Fibroblast of the aortic adventitia (primary cell): ENCODE measurements at regions not wholly inside any gene's neighbourhood (a gene's known extent, or its start where the extent isn't known, plus 50 kb on each side); places are given as distances from the start of the nearest gene placed in this dataset.

Experiments used
- DNase-seq: peaks from one replicate; pipeline ENCODE4 v3.0.0-alpha.2; 2010; ENCODE audit warnings: low read depth
- H3K4me3 ChIP-seq: 2 replicates; pipeline ENCODE4 v1.5.1; 2011; ENCODE audit warnings: low read depth, mild to moderate bottlenecking, control low read depth, low read length, moderate library complexity
- CTCF ChIP-seq: IDR thresholded peaks from 2 replicates; pipeline ENCODE4 v1.5.1; 2011; ENCODE audit warnings: mild to moderate bottlenecking, low read length, control low read depth, inconsistent platforms; ENCODE audit not compliant: insufficient read depth

GRCh38 chr3:88626456-88627120 lies 476.8 kb downstream of the C3orf38 start:
- H3K4me3 ChIP-seq, result no peak overlapping the region
- DNase-seq, result no peak
- no peak for TF ChIP-seq CTCF

- DNase-seq, result no peak
- TF ChIP-seq CTCF, result no peak
Measured at GRCh38 chr3:88628901-88629300, 478.5 kb upstream of the EPHA3 start.

GRCh38 chr3:88632226-88632625 lies 475.2 kb upstream of the EPHA3 start:
- DNase-seq, result no peak
- TF ChIP-seq CTCF, result no peak
- no peak overlapping the region for H3K4me3 ChIP-seq

More at GRCh38 chr3:88628901-88629300, 478.5 kb upstream of the EPHA3 start:
- no peak overlapping the region for H3K4me3 ChIP-seq

GRCh38 chr3:88640581-88640980 lies 466.8 kb upstream of the EPHA3 start:
- no peak for DNase-seq
- no peak overlapping the region for H3K4me3 ChIP-seq
- TF ChIP-seq CTCF, result no peak

GRCh38 chr3:88641033-88641604 lies 466.3 kb upstream of the EPHA3 start:
- DNase-seq, result no peak
- no peak overlapping the region for H3K4me3 ChIP-seq
- TF ChIP-seq CTCF, result no peak

GRCh38 chr3:88657459-88657858 lies 450.0 kb upstream of the EPHA3 start:
- no peak overlapping the region for H3K4me3 ChIP-seq
- no peak for TF ChIP-seq CTCF
- DNase-seq, result no peak

GRCh38 chr3:88661433-88661824 lies 446.0 kb upstream of the EPHA3 start:
- H3K4me3 ChIP-seq, result no peak overlapping the region
- no peak for TF ChIP-seq CTCF
- DNase-seq, result no peak
